CD8-positive, alpha-beta memory T cell (primary cell): ENCODE measurements at regions not wholly inside any gene's neighbourhood (a gene's known extent, or its start where the extent isn't known, plus 50 kb on each side); places are given as distances from the start of the nearest gene placed in this dataset.

Source experiments
- CTCF ChIA-PET: fragments of 350-600 bp; sonication (Branson Sonifier 250); formaldehyde crosslinking; loops from one replicate; lab custom pipeline; 2021; ENCODE audit warnings: antibody characterized with exemption; lab: Charles Lee
- POLR2A ChIA-PET: fragments of 350-600 bp; sonication (Branson Sonifier 250); formaldehyde crosslinking; loops from one replicate; lab custom pipeline; 2021; ENCODE audit warnings: antibody characterized with exemption; lab: Charles Lee
- DNase-seq, 5 donors: peaks; one replicate each; pipeline versions ENCODE4 v3.0.0 to v3.0.0-alpha.2; 2020 to 2022; ENCODE audit warnings: mixed read lengths in 1 of 5
- H3K27ac ChIP-seq: one replicate; pipeline ENCODE4 v1.7.0; 2013; ENCODE audit warnings: low read depth, mild to moderate bottlenecking, low read length, moderate library complexity
- H3K27me3 ChIP-seq: 2 replicates; pipeline ENCODE4 v1.7.0; 2013; ENCODE audit warnings: low read length, mild to moderate bottlenecking; ENCODE audit not compliant: insufficient read depth, poor library complexity, severe bottlenecking
- H3K36me3 ChIP-seq: 2 replicates; pipeline ENCODE4 v1.7.0; 2013; ENCODE audit warnings: mild to moderate bottlenecking, low read length, moderate library complexity; ENCODE audit not compliant: insufficient read depth
- H3K4me1 ChIP-seq: 2 replicates; pipeline ENCODE4 v1.7.0; 2013; ENCODE audit warnings: mild to moderate bottlenecking, low read length, moderate library complexity; ENCODE audit not compliant: insufficient read depth
- H3K4me3 ChIP-seq: 2 replicates; pipeline ENCODE4 v1.7.0; 2013; ENCODE audit warnings: mild to moderate bottlenecking, low read length
- H3K9me3 ChIP-seq: 2 replicates; pipeline ENCODE4 v1.7.0; 2013; ENCODE audit warnings: mild to moderate bottlenecking, low read length
- H3K27ac Mint-ChIP-seq, 8 donors: one replicate each; pipeline ENCODE4 v1.8.0; 2020 to 2021; ENCODE audit warnings: mixed read lengths in 8 of 8, mild to moderate bottlenecking in 6 of 8, inconsistent platforms in 3 of 8, moderate library complexity in 3 of 8
- H3K27me3 Mint-ChIP-seq, 2 donors: one replicate each; pipeline ENCODE4 v1.8.0; 2020 to 2021; ENCODE audit warnings: mixed read lengths in 2 of 2, mild to moderate bottlenecking in 1 of 2, moderate library complexity in 1 of 2
- H3K36me3 Mint-ChIP-seq, 3 donors: one replicate each; pipeline ENCODE4 v1.8.0; 2020 to 2021; ENCODE audit warnings: mixed read lengths in 3 of 3, inconsistent platforms in 1 of 3, mild to moderate bottlenecking in 1 of 3
- H3K4me1 Mint-ChIP-seq, 3 donors: one replicate each; pipeline ENCODE4 v1.8.0; 2020 to 2021; ENCODE audit warnings: mixed read lengths in 3 of 3, inconsistent platforms in 1 of 3, mild to moderate bottlenecking in 1 of 3
- H3K4me3 Mint-ChIP-seq, 7 donors: one replicate each; pipeline ENCODE4 v1.8.0; 2020 to 2021; ENCODE audit warnings: mixed read lengths in 7 of 7, mild to moderate bottlenecking in 6 of 7, moderate library complexity in 4 of 7, inconsistent platforms in 2 of 7
- H3K9me3 Mint-ChIP-seq, 5 donors: one replicate each; pipeline ENCODE4 v1.8.0; 2020 to 2022; ENCODE audit warnings: mixed read lengths in 5 of 5, mild to moderate bottlenecking in 3 of 5, moderate library complexity in 2 of 5, inconsistent platforms in 1 of 5

- no peak for DNase-seq
- H3K27me3 Mint-ChIP-seq: no peaks in the 10 kb centered on the region
- Histone ChIP-seq H3K4me3 (no peak overlapping the region), H3K36me3 (no peaks in the 10 kb centered on the region), H3K27ac (no peak overlapping the region), H3K9me3 (no peaks in the 10 kb centered on the region), H3K27me3 (no peaks in the 10 kb centered on the region), H3K4me1 (no peaks in the 10 kb centered on the region)
- H3K27ac Mint-ChIP-seq: no peak overlapping the region
- peaks cover 7 to 20% (median 10%) of the 10 kb centered on the region in 5 donors for H3K9me3 Mint-ChIP-seq
- CTCF ChIA-PET: no interaction called here
- no peaks in the 10 kb centered on the region for H3K4me1 Mint-ChIP-seq
- POLR2A ChIA-PET: no interaction called here
- H3K36me3 Mint-ChIP-seq: no peaks in the 10 kb centered on the region
- no peak overlapping the region for H3K4me3 Mint-ChIP-seq
Observed at GRCh38 chr6:92915466-92915865, 503.9 kb downstream of the EPHA7 start.

GRCh38 chr6:92911301-92911700 is 508.1 kb downstream of the EPHA7 start:
- no peak overlapping the region for H3K27ac Mint-ChIP-seq
- CTCF ChIA-PET: no interaction called here
- no peaks in the 10 kb centered on the region for H3K4me1 Mint-ChIP-seq
- H3K9me3 Mint-ChIP-seq: peaks cover 7 to 17% (median 10%) of the 10 kb centered on the region in 5 donors
- Histone ChIP-seq H3K4me3 (no peak overlapping the region), H3K27me3 (no peaks in the 10 kb centered on the region), H3K36me3 (no peaks in the 10 kb centered on the region), H3K9me3 (no peaks in the 10 kb centered on the region), H3K27ac (no peak overlapping the region), H3K4me1 (no peaks in the 10 kb centered on the region)
- DNase-seq: no peak
- H3K36me3 Mint-ChIP-seq: no peaks in the 10 kb centered on the region
- POLR2A ChIA-PET: no interaction called here
- no peaks in the 10 kb centered on the region for H3K27me3 Mint-ChIP-seq
- no peak overlapping the region for H3K4me3 Mint-ChIP-seq

- Histone ChIP-seq H3K4me3 (no peak overlapping the region), H3K9me3 (no peaks in the 10 kb centered on the region), H3K27me3 (no peaks in the 10 kb centered on the region), H3K36me3 (no peaks in the 10 kb centered on the region), H3K4me1 (no peaks in the 10 kb centered on the region), H3K27ac (no peak overlapping the region)
- ChIA-PET CTCF (no interaction called here), POLR2A (no interaction called here)
- no peak overlapping the region for H3K4me3 Mint-ChIP-seq
- peaks cover 7 to 19% (median 10%) of the 10 kb centered on the region in 5 donors for H3K9me3 Mint-ChIP-seq
- no peaks in the 10 kb centered on the region for H3K36me3 Mint-ChIP-seq
- H3K27ac Mint-ChIP-seq: no peak overlapping the region
- H3K4me1 Mint-ChIP-seq: no peaks in the 10 kb centered on the region
- no peaks in the 10 kb centered on the region for H3K27me3 Mint-ChIP-seq
- DNase-seq: no peak
Observed at GRCh38 chr6:92910646-92911045, 508.7 kb downstream of the EPHA7 start.

GRCh38 chr6:92906385-92906784 is 513.0 kb downstream of the EPHA7 start:
- no peaks in the 10 kb centered on the region for H3K36me3 Mint-ChIP-seq
- no peak overlapping the region for H3K27ac Mint-ChIP-seq
- H3K4me3 Mint-ChIP-seq: no peak overlapping the region
- no peaks in the 10 kb centered on the region for H3K4me1 Mint-ChIP-seq
- ChIA-PET CTCF (no interaction called here), POLR2A (no interaction called here)
- Histone ChIP-seq H3K4me1 (no peaks in the 10 kb centered on the region), H3K9me3 (no peaks in the 10 kb centered on the region), H3K27ac (no peak overlapping the region), H3K4me3 (no peak overlapping the region), H3K36me3 (no peaks in the 10 kb centered on the region), H3K27me3 (no peaks in the 10 kb centered on the region)
- peaks cover 2 to 20% (median 3%) of the 10 kb centered on the region in 5 donors for H3K9me3 Mint-ChIP-seq
- no peaks in the 10 kb centered on the region for H3K27me3 Mint-ChIP-seq
- no peak for DNase-seq

- Mint-ChIP-seq H3K4me1 (no peaks in the 10 kb centered on the region), H3K27ac (no peak overlapping the region), H3K36me3 (no peaks in the 10 kb centered on the region), H3K4me3 (no peak overlapping the region), H3K9me3 (peaks cover 0 to 10% (median 3%) of the 10 kb centered on the region in 5 donors), H3K27me3 (no peaks in the 10 kb centered on the region)
- ChIA-PET POLR2A (no interaction called here), CTCF (no interaction called here)
- Histone ChIP-seq H3K4me1 (no peaks in the 10 kb centered on the region), H3K36me3 (no peaks in the 10 kb centered on the region), H3K4me3 (no peak overlapping the region), H3K27ac (no peak overlapping the region), H3K27me3 (no peaks in the 10 kb centered on the region), H3K9me3 (no peaks in the 10 kb centered on the region)
- no peak for DNase-seq
Observed at GRCh38 chr6:92893741-92894140, 525.6 kb downstream of the EPHA7 start.

- Mint-ChIP-seq H3K4me1 (no peaks in the 10 kb centered on the region), H3K27ac (no peak overlapping the region), H3K9me3 (peaks cover 0 to 16% (median 3%) of the 10 kb centered on the region in 5 donors), H3K4me3 (no peak overlapping the region), H3K36me3 (no peaks in the 10 kb centered on the region), H3K27me3 (no peaks in the 10 kb centered on the region)
- no peaks in the 10 kb centered on the region for H3K9me3 ChIP-seq
- no peaks in the 10 kb centered on the region for H3K27me3 ChIP-seq
- H3K27ac ChIP-seq: no peak overlapping the region
- no peak for DNase-seq
- ChIA-PET CTCF (no interaction called here), POLR2A (no interaction called here)
- H3K4me1 ChIP-seq: no peaks in the 10 kb centered on the region
- no peaks in the 10 kb centered on the region for H3K36me3 ChIP-seq
- H3K4me3 ChIP-seq: no peak overlapping the region
Observed at GRCh38 chr6:92892626-92893170, 526.7 kb downstream of the EPHA7 start.

GRCh38 chr6:92888316-92888715 is 531.0 kb downstream of the EPHA7 start:
- no peak for DNase-seq
- no peaks in the 10 kb centered on the region for H3K27me3 Mint-ChIP-seq
- Histone ChIP-seq H3K4me1 (no peaks in the 10 kb centered on the region), H3K36me3 (no peaks in the 10 kb centered on the region), H3K27ac (no peak overlapping the region), H3K27me3 (no peaks in the 10 kb centered on the region), H3K9me3 (no peaks in the 10 kb centered on the region), H3K4me3 (no peak overlapping the region)
- H3K36me3 Mint-ChIP-seq: no peaks in the 10 kb centered on the region
- H3K9me3 Mint-ChIP-seq: peaks cover 2 to 19% (median 8%) of the 10 kb centered on the region in 5 donors
- CTCF ChIA-PET: no interaction called here
- H3K4me3 Mint-ChIP-seq: no peak overlapping the region
- no peaks in the 10 kb centered on the region for H3K4me1 Mint-ChIP-seq
- POLR2A ChIA-PET: no interaction called here
- H3K27ac Mint-ChIP-seq: no peak overlapping the region

- ChIA-PET CTCF (no interaction called here), POLR2A (no interaction called here)
- H3K9me3 ChIP-seq: no peaks in the 10 kb centered on the region
Observed at GRCh38 chr6:92887871-92888270, 531.5 kb downstream of the EPHA7 start.

More at GRCh38 chr6:92887871-92888270, 531.5 kb downstream of the EPHA7 start:
- no peaks in the 10 kb centered on the region for H3K4me1 Mint-ChIP-seq
- no peaks in the 10 kb centered on the region for H3K27me3 Mint-ChIP-seq
- Histone ChIP-seq H3K4me3 (no peak overlapping the region), H3K27me3 (no peaks in the 10 kb centered on the region), H3K27ac (no peak overlapping the region), H3K4me1 (no peaks in the 10 kb centered on the region), H3K36me3 (no peaks in the 10 kb centered on the region)
- no peak for DNase-seq
- no peak overlapping the region for H3K27ac Mint-ChIP-seq
- no peaks in the 10 kb centered on the region for H3K36me3 Mint-ChIP-seq
- H3K9me3 Mint-ChIP-seq: peaks cover 2 to 17% (median 8%) of the 10 kb centered on the region in 5 donors
- no peak overlapping the region for H3K4me3 Mint-ChIP-seq
